IMR-90 (cell line): ENCODE measurements at regions not wholly inside any gene's neighbourhood (a gene's known extent, or its start where the extent isn't known, plus 50 kb on each side); places are given as distances from the start of the nearest gene placed in this dataset.

ENCODE experiments used
- ATAC-seq: fragments of 200-7000 bp; cut with Tn5 transposase; 2 replicates; pipeline ENCODE4 v1.9.1; 2020; ENCODE audit warnings: low read depth, mild to moderate bottlenecking, moderate library complexity
- BruUV-seq: library from RNA; stranded (reverse); fragments of 400-500 nt; replicated peaks from 2 replicates; lab custom pipeline; 2021; lab: Mats Ljungman, UMichigan
- CTCF ChIA-PET: fragments of 300-600 bp; formaldehyde crosslinking; extraction: SDS; loops from one replicate; lab custom pipeline; 2021; ENCODE audit warnings: antibody characterized with exemption; lab: Yijun Ruan, JAX
- POLR2A ChIA-PET: fragments of 300-600 bp; sonication (Branson Sonifier 250); formaldehyde crosslinking; loops from one replicate; lab custom pipeline; 2022; ENCODE audit warnings: antibody characterized with exemption; ENCODE audit not compliant: unreplicated experiment; lab: Charles Lee
- DNase-seq: peaks from one replicate; pipeline ENCODE4 v3.0.0; 2013
- H2AFZ ChIP-seq: replicated peaks from 2 replicates; pipeline ENCODE3; 2013; ENCODE audit warnings: low read length, mild to moderate bottlenecking; ENCODE audit not compliant: poor library complexity
- H2AK5ac ChIP-seq: 2 replicates; pipeline ENCODE4 v1.6.1; 2013; ENCODE audit warnings: low read depth, low read length, inconsistent platforms
- H2AK9ac ChIP-seq: replicated peaks from 2 replicates; pipeline ENCODE3; 2013; ENCODE audit warnings: mild to moderate bottlenecking, low read depth, low read length, moderate library complexity; ENCODE audit not compliant: poor library complexity
- H2BK120ac ChIP-seq: 2 replicates; pipeline ENCODE4 v1.6.1; 2013; ENCODE audit warnings: low read depth, low read length, inconsistent platforms
- H2BK15ac ChIP-seq: 3 replicates; pipeline ENCODE4 v1.6.1; 2013; ENCODE audit warnings: low read depth, low read length, inconsistent platforms
- H2BK20ac ChIP-seq: 2 replicates; pipeline ENCODE4 v1.6.1; 2013; ENCODE audit warnings: low read depth, mild to moderate bottlenecking, inconsistent platforms, low read length, moderate library complexity
- H2BK5ac ChIP-seq: 2 replicates; pipeline ENCODE4 v1.6.1; 2013; ENCODE audit warnings: mild to moderate bottlenecking, low read depth, low read length, inconsistent platforms; ENCODE audit not compliant: poor library complexity, severe bottlenecking
- H3K14ac ChIP-seq: replicated peaks from 2 replicates; pipeline ENCODE4 v1.6.1; 2013; ENCODE audit warnings: low read depth, low read length, inconsistent platforms
- H3K18ac ChIP-seq: 2 replicates; pipeline ENCODE4 v1.6.1; 2013; ENCODE audit warnings: low read depth, low read length, control low read depth
- H3K23ac ChIP-seq: 2 replicates; pipeline ENCODE4 v1.6.1; 2013; ENCODE audit warnings: low read depth, low read length, inconsistent platforms
- H3K27ac ChIP-seq: 2 replicates; pipeline ENCODE4 v1.5.1; 2013; ENCODE audit warnings: mild to moderate bottlenecking, control low read depth, low read length; ENCODE audit not compliant: insufficient read depth
- H3K27me3 ChIP-seq: 2 replicates; pipeline ENCODE4 v1.6.1; 2013; ENCODE audit warnings: low read length; ENCODE audit not compliant: control insufficient read depth, insufficient read depth
- H3K36me3 ChIP-seq: 2 replicates; pipeline ENCODE4 v1.6.1; 2013; ENCODE audit warnings: low read length, mixed read lengths; ENCODE audit not compliant: control insufficient read depth, insufficient read depth
- H3K4ac ChIP-seq: 2 replicates; pipeline ENCODE4 v1.6.1; 2013; ENCODE audit warnings: low read depth, low read length, inconsistent platforms
- H3K4me1 ChIP-seq: 2 replicates; pipeline ENCODE4 v1.6.1; 2013; ENCODE audit warnings: low read length, mixed read lengths; ENCODE audit not compliant: control insufficient read depth, insufficient read depth
- H3K4me2 ChIP-seq: 2 replicates; pipeline ENCODE4 v1.6.1; 2013; ENCODE audit warnings: low read depth, mild to moderate bottlenecking, control low read depth, low read length, moderate library complexity
- H3K4me3 ChIP-seq: 2 replicates; pipeline ENCODE4 v1.5.1; 2013; ENCODE audit warnings: low read depth, mild to moderate bottlenecking, control low read depth, low read length, moderate library complexity; ENCODE audit not compliant: insufficient read depth
- H3K56ac ChIP-seq: 2 replicates; pipeline ENCODE4 v1.6.1; 2013; ENCODE audit warnings: low read length, inconsistent platforms; ENCODE audit not compliant: insufficient read depth; ENCODE audit errors: extremely low read depth
- H3K79me1 ChIP-seq, 2 experiments: 2 replicates each; pipeline ENCODE4 v1.6.1; 2013; ENCODE audit warnings: low read length in 2 of 2, inconsistent platforms in 1 of 2, low read depth in 1 of 2
- H3K9ac ChIP-seq: 2 replicates; pipeline ENCODE4 v1.6.1; 2013; ENCODE audit warnings: low read depth, low read length, control low read depth
- H3K9me1 ChIP-seq: 2 replicates; pipeline ENCODE4 v1.6.1; 2013; ENCODE audit warnings: low read length, inconsistent platforms; ENCODE audit not compliant: insufficient read depth
- H3K9me3 ChIP-seq: 2 replicates; pipeline ENCODE4 v1.6.1; 2013; ENCODE audit warnings: low read length; ENCODE audit not compliant: control insufficient read depth, insufficient read depth
- H4K20me1 ChIP-seq: 2 replicates; pipeline ENCODE4 v1.6.1; 2013; ENCODE audit warnings: low read length, inconsistent platforms; ENCODE audit not compliant: insufficient read depth
- H4K5ac ChIP-seq: 2 replicates; pipeline ENCODE4 v1.6.1; 2013; ENCODE audit warnings: mild to moderate bottlenecking, low read depth, low read length, control low read depth
- H4K8ac ChIP-seq, 2 experiments: 2 replicates each; pipeline ENCODE4 v1.6.1; 2013; ENCODE audit warnings: low read depth in 2 of 2, low read length in 2 of 2, control low read depth in 1 of 2, inconsistent platforms in 1 of 2
- H4K91ac ChIP-seq: 2 replicates; pipeline ENCODE4 v1.6.1; 2013; ENCODE audit warnings: low read depth, low read length, inconsistent platforms; ENCODE audit not compliant: insufficient read depth
- BHLHE40 ChIP-seq: fragments of 150-350 bp; IDR thresholded peaks from 2 replicates; pipeline ENCODE4 v1.6.1; 2016; ENCODE audit warnings: mild to moderate bottlenecking, low read depth, low read length
- CEBPB ChIP-seq: IDR thresholded peaks from 2 replicates; pipeline ENCODE4 v1.6.1; 2012; ENCODE audit warnings: low read depth, low read length, improper control_type of control experiment
- CHD1 ChIP-seq: IDR thresholded peaks from 2 replicates; pipeline ENCODE4 v1.6.1; 2012; ENCODE audit warnings: low read depth, low read length, improper control_type of control experiment
- FOS ChIP-seq: fragments of 150-350 bp; IDR thresholded peaks from 2 replicates; pipeline ENCODE4 v1.6.1; 2016; ENCODE audit warnings: low read depth, low read length
- MAFK ChIP-seq: IDR thresholded peaks from 2 replicates; pipeline ENCODE4 v1.6.1; 2012; ENCODE audit warnings: low read depth, low read length, improper control_type of control experiment
- MAZ ChIP-seq: IDR thresholded peaks from 2 replicates; pipeline ENCODE4 v1.6.1; 2012; ENCODE audit warnings: low read depth, mild to moderate bottlenecking, low read length, improper control_type of control experiment, moderate library complexity, borderline replicate concordance
- MXI1 ChIP-seq: IDR thresholded peaks from 2 replicates; pipeline ENCODE4 v1.6.1; 2012; ENCODE audit warnings: low read depth, mild to moderate bottlenecking, low read length, moderate library complexity, borderline replicate concordance
- NFE2L2 ChIP-seq: fragments of 150-350 bp; IDR thresholded peaks from 2 replicates; pipeline ENCODE4 v1.6.1; 2016; ENCODE audit warnings: low read depth, mild to moderate bottlenecking, low read length
- POLR2A ChIP-seq: IDR thresholded peaks from 2 replicates; pipeline ENCODE4 v1.6.1; 2012; ENCODE audit warnings: mild to moderate bottlenecking, low read depth, low read length
- RAD21 ChIP-seq: IDR thresholded peaks from 2 replicates; pipeline ENCODE4 v1.6.1; 2012; ENCODE audit warnings: low read length, improper control_type of control experiment
- RCOR1 ChIP-seq: IDR thresholded peaks from 2 replicates; pipeline ENCODE4 v1.6.1; 2012; ENCODE audit warnings: mild to moderate bottlenecking, low read length, improper control_type of control experiment; ENCODE audit not compliant: insufficient replicate concordance
- RFX5 ChIP-seq: IDR thresholded peaks from 2 replicates; pipeline ENCODE4 v1.8.0; 2012; ENCODE audit warnings: low read depth, mild to moderate bottlenecking, low read length, moderate library complexity
- SMC3 ChIP-seq: fragments of 150-350 bp; IDR thresholded peaks from 2 replicates; pipeline ENCODE4 v1.6.1; 2016; ENCODE audit warnings: low read depth, mild to moderate bottlenecking, antibody characterized with exemption, low read length, moderate library complexity
- WGBS, 2 experiments: methylation state at CpG; one replicate each; pipeline versions ENCODE4 v1.1.5 to v1.1.7; 2013; ENCODE audit warnings: missing lambda C conversion rate in 2 of 2; ENCODE audit not compliant: insufficient read length in 1 of 2; ENCODE audit errors: extremely low coverage in 2 of 2; 5-methylcytosine and 5-hydroxymethylcytosine counted together
- dilution Hi-C: fragments of 300-500 bp; cut with HindIII; formaldehyde crosslinking; loops from one replicate; pipeline ENCODE4 v1.14.3; 2018; ENCODE audit warnings: low sequenced_read_pairs; ENCODE audit not compliant: unreplicated experiment
- in situ Hi-C: fragments of 300-500 bp; cut with MboI; formaldehyde crosslinking; loops from 3 replicates; pipeline ENCODE4 v1.14.3; 2019; ENCODE audit warnings: low sequenced_read_pairs, inconsistent platforms, mixed read lengths
- intact Hi-C: fragments of 100-400 bp; cut with micrococcal nuclease; formaldehyde crosslinking; loops from 2 replicates; pipeline ENCODE4 v1.10.0; 2022
- TF ChIP-seq, protein P1 (sequence below): fragments of 150-350 bp; IDR thresholded peaks from 2 replicates; pipeline ENCODE4 v1.6.1; 2016; ENCODE audit warnings: low read depth, mild to moderate bottlenecking, low read length, moderate library complexity, borderline replicate concordance
- TF ChIP-seq, protein P2 (sequence below): conservative IDR thresholded peaks from 2 replicates; pipeline ENCODE4 v1.5.1; 2012; ENCODE audit warnings: mild to moderate bottlenecking, low read depth, low read length, improper control_type of control experiment
- TF ChIP-seq, protein P3 (sequence below): fragments of 150-350 bp; IDR thresholded peaks from 2 replicates; pipeline ENCODE4 v1.6.1; 2017; ENCODE audit warnings: mild to moderate bottlenecking, antibody characterized with exemption, low read length, low read depth

DNA sequence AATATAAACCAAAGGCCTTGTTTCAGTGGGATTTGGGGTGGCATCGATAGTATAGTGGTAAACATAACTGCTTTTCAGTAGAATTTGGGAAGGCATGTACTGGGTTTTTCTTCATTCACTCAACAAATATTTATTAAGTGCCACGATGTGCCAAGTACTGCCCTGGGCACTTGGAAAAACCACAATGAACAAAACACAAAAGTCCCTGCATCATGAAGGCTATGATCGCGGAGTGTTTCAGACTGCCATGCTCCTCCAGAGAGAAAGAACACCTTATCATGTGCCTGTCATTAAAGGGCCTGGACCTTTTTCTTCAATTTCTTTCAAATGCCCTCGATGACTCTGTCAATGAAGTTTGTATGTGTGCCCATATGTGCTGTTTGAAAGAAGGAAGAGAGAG, 59.2 kb upstream of the CEP85L start:
- peaks cover 7% of the 10 kb centered on the region for H3K4me1 ChIP-seq
- no peak overlapping the region for H2BK5ac ChIP-seq
- no peaks in the 10 kb centered on the region for H3K27me3 ChIP-seq
- BruUV-seq, result no TSS peak
- ATAC-seq (no peak), DNase-seq (no peak)
- ChIA-PET CTCF (no interaction called here), POLR2A (no interaction called here)
- H3K9ac ChIP-seq, result no peak overlapping the region
- dilution Hi-C loops (no loop called here), in situ Hi-C loops (no loop called here), intact Hi-C loops (no loop called here)
- no peak overlapping the region for H2AK9ac ChIP-seq
- no peaks in the 10 kb centered on the region for H3K9me3 ChIP-seq
- peaks cover 0 to 8% of the 10 kb centered on the region in 2 experiments; a peak in 1 of 4 replicates for H3K79me1 ChIP-seq
- no peak overlapping the region for H2BK120ac ChIP-seq
- H3K56ac ChIP-seq, result no peak overlapping the region
- no peak overlapping the region for H3K4me2 ChIP-seq
- H2AFZ ChIP-seq, result no peak overlapping the region
- H3K23ac ChIP-seq, result no peak overlapping the region
- WGBS, 2 experiments, result no CpG with 5 or more reads among the region's 5 CpGs
- H3K18ac ChIP-seq, result no peak overlapping the region
- no peak overlapping the region for H3K27ac ChIP-seq
- H4K8ac ChIP-seq, result no peak overlapping the region
- peak overlapping the region; percentile 62; the same call in 1 of the 2 replicates for H2BK20ac ChIP-seq
- no peak overlapping the region for H2AK5ac ChIP-seq
- H4K20me1 ChIP-seq, result no peaks in the 10 kb centered on the region
- peaks cover 8% of the 10 kb centered on the region; the same call in 1 of the 2 replicates for H3K9me1 ChIP-seq
- H3K36me3 ChIP-seq, result no peaks in the 10 kb centered on the region
- peak overlapping the region; percentile 73; the same call in 1 of the 3 replicates for H2BK15ac ChIP-seq
- H3K4ac ChIP-seq, result 0 out of 2 replicates have a peak overlapping the region, but pooled peaks have one; percentile 19
- no peak overlapping the region for H3K4me3 ChIP-seq
- no peak overlapping the region for H4K5ac ChIP-seq
- H4K91ac ChIP-seq, result no peak overlapping the region
- TF ChIP-seq FOS, result no peak
- TF ChIP-seq, protein P1, sequence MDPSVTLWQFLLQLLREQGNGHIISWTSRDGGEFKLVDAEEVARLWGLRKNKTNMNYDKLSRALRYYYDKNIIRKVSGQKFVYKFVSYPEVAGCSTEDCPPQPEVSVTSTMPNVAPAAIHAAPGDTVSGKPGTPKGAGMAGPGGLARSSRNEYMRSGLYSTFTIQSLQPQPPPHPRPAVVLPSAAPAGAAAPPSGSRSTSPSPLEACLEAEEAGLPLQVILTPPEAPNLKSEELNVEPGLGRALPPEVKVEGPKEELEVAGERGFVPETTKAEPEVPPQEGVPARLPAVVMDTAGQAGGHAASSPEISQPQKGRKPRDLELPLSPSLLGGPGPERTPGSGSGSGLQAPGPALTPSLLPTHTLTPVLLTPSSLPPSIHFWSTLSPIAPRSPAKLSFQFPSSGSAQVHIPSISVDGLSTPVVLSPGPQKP, result no peak
- TF ChIP-seq CHD1, result no peak
- no peak for TF ChIP-seq CEBPB
- TF ChIP-seq BHLHE40, result no peak
- TF ChIP-seq MAFK, result no peak
- no peak for TF ChIP-seq MAZ
- no peak for TF ChIP-seq RCOR1
- TF ChIP-seq RFX5, result no peak
- TF ChIP-seq, protein P2, sequence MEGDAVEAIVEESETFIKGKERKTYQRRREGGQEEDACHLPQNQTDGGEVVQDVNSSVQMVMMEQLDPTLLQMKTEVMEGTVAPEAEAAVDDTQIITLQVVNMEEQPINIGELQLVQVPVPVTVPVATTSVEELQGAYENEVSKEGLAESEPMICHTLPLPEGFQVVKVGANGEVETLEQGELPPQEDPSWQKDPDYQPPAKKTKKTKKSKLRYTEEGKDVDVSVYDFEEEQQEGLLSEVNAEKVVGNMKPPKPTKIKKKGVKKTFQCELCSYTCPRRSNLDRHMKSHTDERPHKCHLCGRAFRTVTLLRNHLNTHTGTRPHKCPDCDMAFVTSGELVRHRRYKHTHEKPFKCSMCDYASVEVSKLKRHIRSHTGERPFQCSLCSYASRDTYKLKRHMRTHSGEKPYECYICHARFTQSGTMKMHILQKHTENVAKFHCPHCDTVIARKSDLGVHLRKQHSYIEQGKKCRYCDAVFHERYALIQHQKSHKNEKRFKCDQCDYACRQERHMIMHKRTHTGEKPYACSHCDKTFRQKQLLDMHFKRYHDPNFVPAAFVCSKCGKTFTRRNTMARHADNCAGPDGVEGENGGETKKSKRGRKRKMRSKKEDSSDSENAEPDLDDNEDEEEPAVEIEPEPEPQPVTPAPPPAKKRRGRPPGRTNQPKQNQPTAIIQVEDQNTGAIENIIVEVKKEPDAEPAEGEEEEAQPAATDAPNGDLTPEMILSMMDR, result no peak
- TF ChIP-seq, protein P3, sequence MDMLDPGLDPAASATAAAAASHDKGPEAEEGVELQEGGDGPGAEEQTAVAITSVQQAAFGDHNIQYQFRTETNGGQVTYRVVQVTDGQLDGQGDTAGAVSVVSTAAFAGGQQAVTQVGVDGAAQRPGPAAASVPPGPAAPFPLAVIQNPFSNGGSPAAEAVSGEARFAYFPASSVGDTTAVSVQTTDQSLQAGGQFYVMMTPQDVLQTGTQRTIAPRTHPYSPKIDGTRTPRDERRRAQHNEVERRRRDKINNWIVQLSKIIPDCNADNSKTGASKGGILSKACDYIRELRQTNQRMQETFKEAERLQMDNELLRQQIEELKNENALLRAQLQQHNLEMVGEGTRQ, result no peak
- TF ChIP-seq MXI1, result no peak
- no peak for TF ChIP-seq SMC3
- TF ChIP-seq RAD21, result no peak
- no peak for TF ChIP-seq POLR2A
- no peak for TF ChIP-seq NFE2L2
- 0 out of 2 replicates have a peak overlapping the region, but pooled peaks have one; percentile 15 for H3K14ac ChIP-seq
